ENCODE measurements at regions not wholly inside any gene's neighbourhood (a gene's known extent, or its start where the extent isn't known, plus 50 kb on each side); places are given as distances from the start of the nearest gene placed in this dataset.

- 0% methylated on average over 15 of the region's 23 CpGs for WGBS (ENCODE audit: insufficient coverage)
- peak overlapping the region in 6 of 7 experiments; percentile 3 to 61 (median 54) for H3K4me3 ChIP-seq (ENCODE audit: control insufficient read depth in 1 of 7, extremely low read depth in 1 of 7, insufficient read depth in 4 of 7, low read depth in 2 of 7, low read length in 6 of 7)
- no peaks in the 10 kb centered on the region for H3K27me3 ChIP-seq (replicated peaks in 2 of 5; ENCODE audit: control insufficient read depth in 4 of 5, insufficient read depth in 5 of 5, low read length in 4 of 5)
- POLR2A ChIA-PET: interaction anchor here (0.7 to 3.1 kb wide), 6 partner anchors 74 to 151 kb away, joined by 3 to 34 read pairs (median 4); partner anchors contain the start of gene METRNL
- peak overlapping the region; percentile 84 to 86 for H3K27ac ChIP-seq (ENCODE audit: insufficient read depth in 1 of 2, low read depth in 1 of 2, low read length in 2 of 2, poor library complexity in 1 of 2, severe bottlenecking in 2 of 2)
- DNase-seq: peak; percentile 77 to 97 (median 95)
- CTCF ChIA-PET: interaction anchor here (0.6 to 3.4 kb wide), 11 partner anchors 13 to 419 kb away, joined by 3 to 19 read pairs (median 3); no protein-coding TSS in a partner anchor
- H3K9me3 ChIP-seq (ENCODE audit: control extremely low read depth in 1 of 5, control insufficient read depth in 4 of 5, insufficient read depth in 2 of 5, low read depth in 1 of 5, low read length in 4 of 5): no peaks in the 10 kb centered on the region
- peaks cover 6 to 79% (median 75%) of the 10 kb centered on the region in 4 experiments for H3K4me1 ChIP-seq (ENCODE audit: control extremely low read depth in 1 of 4, control insufficient read depth in 4 of 4, insufficient read depth in 4 of 4, low read length in 3 of 4)
- no peaks in the 10 kb centered on the region for H3K36me3 ChIP-seq (ENCODE audit: control insufficient read depth in 4 of 4, insufficient read depth in 4 of 4, low read length in 3 of 4)
Measured at GRCh38 chr17:83199500-83200201, 120.2 kb downstream of the METRNL start.

- H3K4me3 ChIP-seq (ENCODE audit: control insufficient read depth in 1 of 7, extremely low read depth in 1 of 7, insufficient read depth in 4 of 7, low read depth in 2 of 7, low read length in 6 of 7): peak overlapping the region in 4 of 7 experiments; percentile 16 to 61 (median 55)
- peak; percentile 67 to 93 (median 93) for DNase-seq
- 14% methylated on average over 21 of the region's 21 CpGs for whole genome bisulfite sequencing (ENCODE audit: insufficient coverage)
- peaks cover 6 to 73% (median 69%) of the 10 kb centered on the region in 4 experiments for H3K4me1 ChIP-seq (ENCODE audit: control extremely low read depth in 1 of 4, control insufficient read depth in 4 of 4, insufficient read depth in 4 of 4, low read length in 3 of 4)
- peak overlapping the region; percentile 84 to 86 for H3K27ac ChIP-seq (ENCODE audit: insufficient read depth in 1 of 2, low read depth in 1 of 2, low read length in 2 of 2, poor library complexity in 1 of 2, severe bottlenecking in 2 of 2)
- no peaks in the 10 kb centered on the region for H3K9me3 ChIP-seq (ENCODE audit: control extremely low read depth in 1 of 5, control insufficient read depth in 4 of 5, insufficient read depth in 2 of 5, low read depth in 1 of 5, low read length in 4 of 5)
- CTCF ChIA-PET: interaction anchor here (0.6 to 3.4 kb wide), 13 partner anchors 14 to 420 kb away, joined by 3 to 19 read pairs (median 3); no protein-coding TSS in a partner anchor
- no peaks in the 10 kb centered on the region for H3K36me3 ChIP-seq (ENCODE audit: control insufficient read depth in 4 of 4, insufficient read depth in 4 of 4, low read length in 3 of 4)
- POLR2A ChIA-PET: interaction anchor here (0.9 to 3.1 kb wide), 5 partner anchors 75 to 152 kb away, joined by 3 to 34 read pairs (median 4); partner anchors contain the start of gene METRNL
- no peaks in the 10 kb centered on the region for H3K27me3 ChIP-seq (replicated peaks in 2 of 5; ENCODE audit: control insufficient read depth in 4 of 5, insufficient read depth in 5 of 5, low read length in 4 of 5)
Measured at GRCh38 chr17:83200231-83200699, 120.9 kb downstream of the METRNL start.

DNA sequence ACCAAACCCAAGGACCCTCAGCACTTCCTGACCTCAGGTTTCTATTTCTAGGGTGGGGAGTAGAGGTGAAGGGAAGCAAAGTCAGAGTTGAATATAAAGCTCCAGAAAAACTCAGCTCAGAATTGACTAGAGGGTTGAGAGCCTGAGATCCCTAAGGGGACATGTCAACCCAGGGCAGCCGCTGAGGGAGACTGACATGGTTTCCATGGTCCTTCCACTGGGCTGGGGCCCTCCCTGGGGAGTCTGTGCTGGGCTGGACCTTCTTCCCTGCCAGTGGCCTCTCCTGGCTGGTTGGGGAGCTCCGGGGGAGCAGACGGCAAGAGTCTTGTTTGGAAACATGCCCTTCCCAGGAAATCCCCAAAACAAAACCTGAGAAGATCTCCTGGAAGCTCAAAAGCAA is 121.3 kb downstream of the METRNL start:
- no peak for DNase-seq
- WGBS (ENCODE audit: insufficient coverage): 78% methylated on average over 3 of the region's 3 CpGs
- Histone ChIP-seq H3K27ac (ENCODE audit: insufficient read depth in 1 of 2, low read depth in 1 of 2, low read length in 2 of 2, poor library complexity in 1 of 2, severe bottlenecking in 2 of 2) (peak overlapping the region; percentile 84 to 86), H3K4me3 (ENCODE audit: control insufficient read depth in 1 of 7, extremely low read depth in 1 of 7, insufficient read depth in 4 of 7, low read depth in 2 of 7, low read length in 6 of 7) (peak overlapping the region in 2 of 7 experiments; percentile 16 to 61), H3K4me1 (ENCODE audit: control extremely low read depth in 1 of 4, control insufficient read depth in 4 of 4, insufficient read depth in 4 of 4, low read length in 3 of 4) (peaks cover 6 to 68% (median 64%) of the 10 kb centered on the region in 4 experiments), H3K9me3 (ENCODE audit: control extremely low read depth in 1 of 5, control insufficient read depth in 4 of 5, insufficient read depth in 2 of 5, low read depth in 1 of 5, low read length in 4 of 5) (no peaks in the 10 kb centered on the region), H3K27me3 (replicated peaks in 2 of 5; ENCODE audit: control insufficient read depth in 4 of 5, insufficient read depth in 5 of 5, low read length in 4 of 5) (no peaks in the 10 kb centered on the region), H3K36me3 (ENCODE audit: control insufficient read depth in 4 of 4, insufficient read depth in 4 of 4, low read length in 3 of 4) (no peaks in the 10 kb centered on the region)
- ChIA-PET POLR2A (interaction anchor here (1.1 to 3.1 kb wide), 3 partner anchors 75 to 121 kb away, joined by 3 to 34 read pairs (median 4); partner anchors contain the start of gene METRNL), CTCF (interaction anchor here (1.1 to 3.4 kb wide), 9 partner anchors 15 to 420 kb away, joined by 3 to 19 read pairs (median 3); no protein-coding TSS in a partner anchor)

DNA sequence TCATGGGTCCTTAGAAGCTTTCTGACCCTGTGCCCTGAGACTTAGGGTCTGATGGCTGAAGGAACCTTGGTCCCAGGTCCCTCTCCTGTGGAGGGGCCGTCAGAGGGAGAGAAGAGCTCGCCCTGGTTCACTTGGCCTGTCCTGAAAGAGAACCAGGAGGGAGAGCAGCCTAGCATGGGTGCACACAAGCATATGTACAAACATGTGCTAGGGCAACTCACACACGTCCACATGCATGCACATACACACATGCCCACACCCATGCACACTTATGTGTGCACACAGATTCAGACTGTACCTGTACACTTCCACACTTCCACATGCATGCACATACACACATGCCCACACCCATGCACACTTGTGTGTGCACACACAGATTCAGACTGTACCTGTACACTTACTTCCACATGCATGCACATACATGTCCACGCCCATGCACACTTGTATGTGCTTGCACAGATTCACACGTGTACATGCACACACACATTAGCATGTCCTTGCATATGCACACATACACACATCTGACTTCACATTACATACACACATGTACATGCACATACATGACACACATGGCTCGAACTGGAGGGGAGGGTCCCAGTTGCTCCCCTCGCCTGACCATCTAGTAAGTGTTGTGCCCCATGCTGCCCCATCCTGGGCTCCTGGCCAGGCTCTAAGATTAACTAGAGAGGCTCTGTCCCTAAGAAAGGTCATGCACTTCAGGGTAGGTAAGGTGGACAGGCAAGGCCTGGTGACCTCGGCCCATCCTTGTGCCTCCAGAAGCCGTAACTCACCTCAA is 122.0 kb downstream of the METRNL start:
- Histone ChIP-seq H3K4me1 (ENCODE audit: control extremely low read depth in 1 of 4, control insufficient read depth in 4 of 4, insufficient read depth in 4 of 4, low read length in 3 of 4) (peaks cover 6 to 62% (median 58%) of the 10 kb centered on the region in 4 experiments), H3K36me3 (ENCODE audit: control insufficient read depth in 4 of 4, insufficient read depth in 4 of 4, low read length in 3 of 4) (no peaks in the 10 kb centered on the region), H3K27ac (ENCODE audit: insufficient read depth in 1 of 2, low read depth in 1 of 2, low read length in 2 of 2, poor library complexity in 1 of 2, severe bottlenecking in 2 of 2) (peak overlapping the region in 1 of 2 experiments; percentile 86), H3K9me3 (ENCODE audit: control extremely low read depth in 1 of 5, control insufficient read depth in 4 of 5, insufficient read depth in 2 of 5, low read depth in 1 of 5, low read length in 4 of 5) (no peaks in the 10 kb centered on the region), H3K4me3 (ENCODE audit: control insufficient read depth in 1 of 7, extremely low read depth in 1 of 7, insufficient read depth in 4 of 7, low read depth in 2 of 7, low read length in 6 of 7) (no peak overlapping the region), H3K27me3 (replicated peaks in 2 of 5; ENCODE audit: control insufficient read depth in 4 of 5, insufficient read depth in 5 of 5, low read length in 4 of 5) (no peaks in the 10 kb centered on the region)
- ChIA-PET CTCF (interaction anchor here (1.1 to 3.4 kb wide), 9 partner anchors 15 to 534 kb away, joined by 3 to 19 read pairs (median 3); no protein-coding TSS in a partner anchor), POLR2A (interaction anchor here (0.7 to 3.1 kb wide), 5 partner anchors 76 to 420 kb away, joined by 3 to 34 read pairs (median 3); partner anchors contain the start of gene METRNL)
- no peak for DNase-seq
- WGBS (ENCODE audit: insufficient coverage): 92% methylated on average over 7 of the region's 9 CpGs

GRCh38 chr17:83202002-83203000 is 122.9 kb downstream of the METRNL start:
- peaks cover 6 to 62% (median 58%) of the 10 kb centered on the region in 4 experiments for H3K4me1 ChIP-seq (ENCODE audit: control extremely low read depth in 1 of 4, control insufficient read depth in 4 of 4, insufficient read depth in 4 of 4, low read length in 3 of 4)
- 98% methylated on average over 10 of the region's 13 CpGs for WGBS (ENCODE audit: insufficient coverage)
- no peak overlapping the region for H3K27ac ChIP-seq (ENCODE audit: insufficient read depth in 1 of 2, low read depth in 1 of 2, low read length in 2 of 2, poor library complexity in 1 of 2, severe bottlenecking in 2 of 2)
- DNase-seq: no peak
- CTCF ChIA-PET: interaction anchor here (1.4 kb wide), 2 partner anchors 420 to 535 kb away, joined by 4 read pairs; no protein-coding TSS in a partner anchor
- no peaks in the 10 kb centered on the region for H3K36me3 ChIP-seq (ENCODE audit: control insufficient read depth in 4 of 4, insufficient read depth in 4 of 4, low read length in 3 of 4)
- no peaks in the 10 kb centered on the region for H3K9me3 ChIP-seq (ENCODE audit: control extremely low read depth in 1 of 5, control insufficient read depth in 4 of 5, insufficient read depth in 2 of 5, low read depth in 1 of 5, low read length in 4 of 5)
- POLR2A ChIA-PET: interaction anchor here (0.7 to 1.2 kb wide), 5 partner anchors 9 to 421 kb away, joined by 3 to 4 read pairs (median 3); no protein-coding TSS in a partner anchor
- H3K4me3 ChIP-seq (ENCODE audit: control insufficient read depth in 1 of 7, extremely low read depth in 1 of 7, insufficient read depth in 4 of 7, low read depth in 2 of 7, low read length in 6 of 7): no peak overlapping the region
- no peaks in the 10 kb centered on the region for H3K27me3 ChIP-seq (replicated peaks in 2 of 5; ENCODE audit: control insufficient read depth in 4 of 5, insufficient read depth in 5 of 5, low read length in 4 of 5)

DNA sequence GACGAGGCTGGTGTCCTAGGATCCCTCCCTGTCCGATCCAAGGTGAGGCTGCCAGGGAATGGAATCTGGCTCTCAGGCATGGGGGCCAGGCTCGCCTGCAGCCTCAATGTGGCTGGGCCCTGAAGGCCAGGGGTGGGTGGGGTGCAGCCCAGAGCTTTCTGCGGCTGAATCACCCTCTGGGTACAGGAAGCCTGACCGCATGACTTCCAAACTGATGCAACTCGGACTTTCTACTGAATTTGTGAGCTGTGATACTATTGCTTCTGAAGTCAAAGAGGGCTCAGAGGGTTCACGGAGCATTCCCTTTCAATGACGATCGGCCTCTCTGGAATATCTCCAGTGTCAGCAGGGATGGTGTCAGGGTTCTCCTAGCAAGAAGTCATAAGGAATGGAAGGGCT is 123.7 kb downstream of the METRNL start:
- no peaks in the 10 kb centered on the region for H3K27me3 ChIP-seq (replicated peaks in 2 of 5; ENCODE audit: control insufficient read depth in 4 of 5, insufficient read depth in 5 of 5, low read length in 4 of 5)
- ChIA-PET POLR2A (interaction anchor here (0.7 to 0.9 kb wide), 2 partner anchors 10 to 119 kb away, joined by 3 to 4 read pairs; no protein-coding TSS in a partner anchor), CTCF (interaction anchor here (1.3 to 1.4 kb wide), 3 partner anchors 86 to 421 kb away, joined by 3 to 5 read pairs (median 4); no protein-coding TSS in a partner anchor)
- DNase-seq: peak in 2 of 3 donors; percentile 51 to 55
- WGBS (ENCODE audit: insufficient coverage): 81% methylated on average over 6 of the region's 9 CpGs
- H3K36me3 ChIP-seq (ENCODE audit: control insufficient read depth in 4 of 4, insufficient read depth in 4 of 4, low read length in 3 of 4): no peaks in the 10 kb centered on the region
- no peaks in the 10 kb centered on the region for H3K9me3 ChIP-seq (ENCODE audit: control extremely low read depth in 1 of 5, control insufficient read depth in 4 of 5, insufficient read depth in 2 of 5, low read depth in 1 of 5, low read length in 4 of 5)
- no peak overlapping the region for H3K27ac ChIP-seq (ENCODE audit: insufficient read depth in 1 of 2, low read depth in 1 of 2, low read length in 2 of 2, poor library complexity in 1 of 2, severe bottlenecking in 2 of 2)
- no peak overlapping the region for H3K4me3 ChIP-seq (ENCODE audit: control insufficient read depth in 1 of 7, extremely low read depth in 1 of 7, insufficient read depth in 4 of 7, low read depth in 2 of 7, low read length in 6 of 7)
- H3K4me1 ChIP-seq (ENCODE audit: control extremely low read depth in 1 of 4, control insufficient read depth in 4 of 4, insufficient read depth in 4 of 4, low read length in 3 of 4): peaks cover 6 to 61% (median 56%) of the 10 kb centered on the region in 4 experiments
